HG03060 (cell line): ENCODE measurements at regions not wholly inside any gene's neighbourhood (a gene's known extent, or its start where the extent isn't known, plus 50 kb on each side); places are given as distances from the start of the nearest gene placed in this dataset.
"Not testable (repeated sequence)": the region's sequence is repeated elsewhere in the genome, so short reads cannot be mapped to it uniquely, and the experiment has no call there.

ENCODE experiments used
- ATAC-seq: cut with Tn5 transposase; IDR thresholded peaks from one replicate; pipeline ENCODE4 v1.9.1; 2021; ENCODE audit warnings: low read depth, moderate number of reproducible peaks; ENCODE audit not compliant: unreplicated experiment

DNA sequence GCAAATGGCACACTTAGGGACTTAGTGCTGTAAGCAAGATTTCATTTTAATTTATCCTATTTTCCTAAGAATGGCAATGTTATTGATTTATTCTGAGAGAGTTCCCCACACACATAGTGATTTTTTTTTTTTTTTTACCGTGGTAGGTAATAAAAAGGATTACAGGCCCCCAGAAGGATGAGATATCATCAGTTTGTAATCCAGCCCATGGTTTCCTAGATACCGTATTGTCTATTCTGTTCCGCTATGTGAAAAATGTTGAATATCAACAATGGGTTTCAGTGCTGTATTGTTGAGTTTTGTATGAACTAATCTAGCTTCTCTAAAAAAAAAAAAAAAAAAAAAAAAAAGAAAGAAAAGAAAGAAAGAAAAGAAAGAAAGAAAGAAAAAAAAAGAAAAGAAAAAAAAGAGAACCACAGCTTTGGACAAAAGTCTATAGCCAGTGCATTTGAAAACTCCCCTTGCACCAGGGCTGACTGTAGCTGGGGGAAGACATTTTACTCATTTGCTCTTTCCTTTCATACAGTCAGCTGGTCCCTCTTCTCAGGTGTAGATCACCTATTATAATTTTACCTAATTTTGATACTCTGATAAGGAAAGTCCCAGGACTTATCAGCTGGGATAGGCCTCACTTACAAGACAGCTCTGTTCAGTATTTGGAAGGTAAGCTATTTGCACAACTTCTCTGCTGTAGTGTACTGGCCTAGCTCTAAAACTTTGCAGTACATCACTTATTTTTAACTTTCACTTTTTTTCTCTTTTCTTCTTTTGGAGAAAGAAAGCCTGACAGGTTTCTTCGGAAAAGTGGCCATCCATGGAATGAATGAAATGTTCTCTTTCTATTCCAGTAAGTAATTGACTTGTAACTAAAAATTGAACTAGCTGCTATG is 101.4 kb upstream of the SOX2 start:
- ATAC-seq = no peak

DNA sequence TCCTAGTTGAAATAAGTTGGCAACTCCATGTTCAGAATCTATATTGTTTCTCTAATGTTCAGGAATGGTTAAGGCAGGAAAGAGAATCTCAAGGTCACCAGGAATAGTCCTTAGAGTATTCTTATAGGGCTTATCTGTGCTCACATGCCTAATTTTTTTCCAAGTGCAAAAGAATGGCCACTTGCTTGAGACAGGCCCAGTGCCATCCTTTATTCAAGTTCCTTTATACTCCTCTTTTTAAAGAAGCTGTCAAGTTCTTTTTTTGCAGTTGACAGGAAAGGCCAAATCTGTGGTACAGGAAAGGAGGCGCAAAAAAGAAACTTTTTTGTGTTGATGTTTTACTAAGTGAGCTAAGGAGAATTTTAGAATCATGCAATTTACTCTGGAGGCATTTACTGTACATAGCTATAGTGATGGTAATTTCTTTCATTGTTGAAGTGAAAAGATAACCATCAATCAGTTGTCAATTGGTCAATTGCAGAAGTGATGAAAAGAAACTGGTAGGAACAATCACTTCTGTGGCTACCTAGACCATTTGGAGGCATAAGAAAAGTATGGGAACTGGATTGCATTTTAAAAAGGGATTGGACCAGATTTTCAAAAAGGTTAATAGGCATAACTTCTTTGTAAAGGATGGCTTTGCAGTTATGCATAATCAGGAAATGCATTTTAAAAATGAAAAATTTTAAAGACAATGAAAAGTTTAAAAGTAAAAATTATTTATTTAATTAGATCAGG is 102.5 kb upstream of the SOX2 start:
- ATAC-seq = no peak

DNA sequence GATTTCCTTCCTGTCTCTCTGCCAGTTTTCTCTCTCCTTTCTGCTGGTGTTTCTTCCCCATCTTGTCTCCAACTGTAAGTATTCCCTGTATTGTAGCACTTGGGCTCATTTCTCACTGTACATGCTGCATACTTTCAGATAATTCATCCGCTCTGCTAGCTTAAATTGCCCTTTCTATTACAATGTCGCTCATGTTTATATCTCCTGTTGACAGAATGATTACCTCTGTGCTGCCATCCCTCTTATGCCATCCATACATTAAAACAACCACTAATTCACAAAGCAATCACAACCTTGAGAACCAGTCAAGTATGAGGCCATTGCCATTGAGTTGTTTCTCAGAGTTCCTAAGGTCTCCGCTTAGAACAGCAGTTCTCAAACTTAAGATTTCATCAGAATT is 107.5 kb upstream of the SOX2 start:
- ATAC-seq = no peak

DNA sequence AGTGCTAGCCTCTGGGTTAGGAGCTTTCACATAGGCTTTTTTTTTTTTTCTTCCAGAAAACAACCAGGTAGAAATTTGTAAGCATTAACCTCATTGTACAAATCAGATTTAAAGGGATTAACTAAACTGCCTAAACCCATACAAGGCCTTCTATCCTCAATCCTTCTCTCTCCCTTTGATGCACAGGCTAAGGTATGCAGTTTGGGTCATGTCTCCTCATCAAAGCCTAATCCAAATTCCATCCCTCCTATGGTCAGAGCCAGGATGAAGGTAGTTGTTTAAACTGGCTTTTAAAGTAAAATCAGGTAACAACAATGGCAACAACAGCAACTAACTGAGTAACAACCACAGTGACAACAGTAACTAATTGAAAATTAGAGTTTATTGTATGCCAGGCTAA is 115.6 kb upstream of the SOX2 start:
- no peak for ATAC-seq

DNA sequence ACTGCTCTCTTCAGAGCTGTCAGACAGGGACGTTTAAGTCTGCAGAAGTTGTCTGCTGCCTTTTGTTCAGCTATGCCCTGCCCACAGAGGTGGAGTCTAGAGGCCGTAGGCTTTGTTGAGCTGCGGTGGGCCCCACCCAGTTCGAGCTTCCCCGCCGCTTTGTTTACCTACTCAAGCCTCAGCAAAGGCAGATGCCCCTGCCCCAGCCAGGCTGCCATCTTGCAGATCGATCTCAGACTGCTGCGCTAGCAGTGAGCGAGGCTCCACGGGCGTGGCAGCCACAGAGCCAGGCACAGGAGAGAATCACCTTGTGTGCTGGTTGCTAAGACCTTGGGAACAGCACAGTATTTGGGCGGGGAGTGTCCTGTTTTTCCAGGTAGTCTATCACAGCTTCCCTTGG is 120.8 kb upstream of the SOX2 start:
- ATAC-seq = not testable (repeated sequence)

DNA sequence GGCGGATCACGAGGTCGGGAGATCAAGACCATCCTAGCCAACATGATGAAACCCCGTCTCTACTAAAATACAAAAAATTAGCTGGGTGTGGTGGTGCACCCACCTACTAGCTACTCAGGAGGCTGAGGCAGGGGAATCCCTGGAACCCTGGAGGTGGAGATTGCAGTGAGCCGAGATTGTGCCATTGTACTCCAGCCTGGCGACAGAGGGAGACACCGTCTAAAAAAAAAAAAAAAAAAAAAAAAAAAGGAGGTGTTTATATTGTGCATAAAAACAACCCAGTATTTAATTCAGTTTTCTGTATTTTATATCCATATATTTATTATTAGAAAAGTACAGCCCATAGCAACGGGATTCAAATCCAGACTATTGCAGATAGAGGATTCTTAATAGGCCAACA is 129.1 kb upstream of the SOX2 start:
- ATAC-seq = no peak

DNA sequence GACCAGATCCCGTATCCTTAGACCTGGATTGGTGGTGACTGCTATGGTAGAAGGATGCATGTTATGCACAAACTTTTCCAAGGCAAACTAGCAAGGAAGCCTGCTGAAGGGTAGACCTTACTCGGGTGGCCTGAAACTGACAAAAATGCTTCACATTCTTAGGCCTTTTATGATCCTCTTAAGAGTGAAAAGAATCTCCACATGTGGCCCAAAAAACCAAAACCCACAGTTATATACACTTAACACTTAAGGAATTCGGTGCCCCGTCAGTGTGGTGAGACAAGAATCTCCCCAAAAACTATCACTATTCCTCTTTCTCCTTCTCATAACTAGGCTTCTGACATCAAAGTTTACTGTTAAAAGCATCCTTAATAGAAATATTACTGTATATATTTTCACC is 130.1 kb upstream of the SOX2 start:
- ATAC-seq = no peak

DNA sequence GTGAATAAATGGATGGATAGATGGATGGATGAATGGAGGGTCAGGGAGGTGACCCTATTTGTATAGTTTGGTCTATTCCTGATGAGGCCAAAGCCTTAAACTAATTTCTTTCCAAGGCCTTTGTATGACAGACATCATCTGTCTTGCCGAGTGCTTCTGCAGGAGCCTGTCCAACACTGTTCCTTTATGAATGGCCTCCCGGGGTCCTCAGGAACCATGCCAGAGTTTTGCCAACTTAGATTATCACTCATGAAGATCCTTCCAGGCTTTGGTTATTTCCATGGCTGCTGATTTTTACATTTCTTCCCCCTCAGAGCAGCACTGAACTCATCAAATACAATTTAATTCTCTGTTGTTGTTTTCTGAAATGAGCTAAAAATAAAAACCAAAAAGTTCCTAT is 133.0 kb upstream of the SOX2 start:
- no peak for ATAC-seq

DNA sequence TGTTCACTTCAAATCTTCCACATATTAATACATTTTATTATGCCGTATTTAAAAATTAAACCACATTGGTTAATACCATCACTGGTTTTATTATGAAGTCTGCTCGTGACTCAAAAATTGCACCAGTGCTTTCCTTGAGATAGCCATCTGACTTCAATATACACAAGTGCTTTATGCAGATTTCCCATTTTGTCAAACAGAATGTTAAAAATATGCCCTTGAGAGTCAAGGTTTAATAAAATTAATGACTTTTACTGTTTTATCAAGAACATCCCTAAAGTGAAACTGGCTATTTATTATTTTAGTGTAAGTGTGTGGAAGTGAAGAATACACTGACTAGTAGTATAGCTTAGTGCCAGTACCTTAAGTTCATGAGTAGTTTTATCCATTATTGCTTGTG is 139.3 kb upstream of the SOX2 start:
- ATAC-seq = no peak

DNA sequence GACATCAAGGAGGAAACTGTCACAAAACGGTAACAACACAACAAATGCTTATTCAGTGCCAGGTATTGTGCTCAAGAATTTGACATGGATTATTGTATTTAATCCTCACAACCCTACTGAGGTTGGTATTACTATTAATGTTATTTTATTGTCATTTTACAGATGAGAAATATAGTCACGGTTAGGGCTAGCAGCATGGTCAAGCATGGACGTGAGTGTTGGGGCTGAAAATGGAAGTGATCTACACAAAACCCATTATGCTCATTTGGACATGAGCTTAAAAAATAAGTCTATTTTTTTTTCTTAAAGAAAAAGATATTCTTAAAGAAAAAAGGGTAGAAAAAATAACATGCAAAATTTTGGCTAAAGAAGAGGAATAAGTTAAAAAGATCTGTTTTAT is 141.3 kb upstream of the SOX2 start:
- ATAC-seq = no peak

DNA sequence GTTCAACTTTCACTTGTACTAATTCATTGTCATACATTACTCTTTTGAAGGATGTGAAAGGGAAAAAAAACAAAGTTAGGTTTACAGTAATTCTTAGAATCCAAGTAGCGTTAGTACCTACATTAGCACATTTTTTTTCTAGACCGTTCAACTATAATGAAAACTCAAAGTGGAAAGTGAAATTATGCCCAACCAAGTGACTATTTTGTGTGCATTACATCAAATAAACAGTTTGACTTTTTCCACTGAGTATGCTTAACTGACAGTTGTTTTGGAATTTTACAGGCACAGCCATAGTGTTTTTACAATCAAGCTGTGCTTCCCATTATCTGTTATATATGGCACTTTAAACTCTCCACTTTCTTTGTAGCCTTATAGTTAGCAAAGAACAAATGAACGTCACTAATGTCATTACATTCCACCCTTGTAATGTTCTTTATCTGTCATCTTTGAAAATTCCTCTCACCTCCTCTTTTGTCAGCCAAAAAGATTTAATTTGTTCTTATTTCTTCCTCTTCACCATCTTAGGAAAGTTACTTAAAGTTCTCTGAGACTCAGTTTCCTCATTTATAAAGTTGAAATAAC is 142.3 kb upstream of the SOX2 start:
- no peak for ATAC-seq

DNA sequence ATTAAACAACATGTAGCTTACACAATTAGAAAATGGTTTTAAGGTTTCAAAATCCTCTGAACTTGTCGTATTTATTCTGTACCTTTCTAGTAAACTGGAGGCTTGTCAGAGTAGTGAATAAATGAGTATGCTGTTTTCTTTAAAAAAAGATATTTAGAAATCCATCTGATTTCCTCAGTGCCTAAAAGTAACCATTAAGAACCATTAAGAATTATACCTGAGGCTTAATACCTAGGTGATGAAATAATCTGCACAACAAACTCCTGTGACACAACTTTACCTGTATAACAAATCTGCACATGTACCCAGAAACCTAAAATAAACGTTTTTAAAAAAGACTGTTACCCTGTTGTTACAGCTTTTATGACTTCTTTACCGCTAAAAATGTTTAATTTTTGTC is 143.0 kb upstream of the SOX2 start:
- ATAC-seq = no peak

DNA sequence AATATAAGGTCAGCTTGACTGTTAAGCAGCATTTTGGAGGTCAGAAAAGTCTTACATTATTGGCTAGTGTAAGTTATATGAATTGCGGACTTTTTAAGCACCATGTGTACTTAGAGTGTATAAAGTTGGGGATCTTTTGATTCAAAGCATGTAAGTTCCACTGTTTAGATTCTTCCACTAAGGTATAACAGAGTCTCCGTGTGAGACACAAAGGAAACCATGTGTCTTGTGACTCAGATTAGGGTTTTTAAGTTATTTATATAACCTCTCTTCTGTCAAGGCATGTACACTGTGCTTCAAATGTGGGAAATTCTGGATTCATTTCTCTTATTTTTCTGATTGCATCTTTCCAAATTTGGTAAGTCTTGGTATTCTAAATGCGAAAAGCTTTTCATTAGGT is 143.5 kb upstream of the SOX2 start:
- ATAC-seq = no peak

DNA sequence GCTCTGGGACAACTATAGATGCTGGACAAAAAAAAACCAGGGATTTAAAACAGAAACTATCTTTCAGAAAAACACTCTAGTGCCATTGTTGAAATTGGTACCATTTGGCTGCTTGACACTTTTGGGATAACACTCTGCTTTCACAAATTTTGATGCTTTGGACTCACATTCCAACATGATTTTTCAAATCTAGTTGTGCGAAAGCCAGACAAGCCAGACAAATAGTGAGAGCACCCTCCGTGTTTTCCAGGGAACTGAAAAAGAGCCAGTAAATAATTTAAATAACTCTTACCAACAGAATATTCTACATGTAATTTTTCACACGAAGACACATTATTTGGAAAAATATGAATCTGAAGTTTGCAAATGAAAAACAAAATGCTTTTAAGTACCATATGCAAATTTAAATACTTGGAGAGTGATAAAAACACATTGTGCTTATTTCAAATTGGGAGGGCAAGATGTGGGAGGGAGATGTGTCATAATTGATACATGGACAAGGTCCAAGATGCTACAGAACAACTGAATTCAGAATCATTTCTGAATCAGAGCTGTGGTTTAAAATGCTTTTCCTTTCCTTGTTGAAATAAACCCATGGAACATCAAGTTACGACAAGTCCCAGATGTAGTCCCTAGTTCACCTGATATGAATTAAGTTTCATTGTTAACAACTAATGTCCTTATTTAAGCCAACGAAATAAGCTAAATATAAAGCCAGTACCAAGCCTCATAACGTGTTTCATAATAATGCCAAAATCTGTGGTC is 144.2 kb upstream of the SOX2 start:
- ATAC-seq = no peak

DNA sequence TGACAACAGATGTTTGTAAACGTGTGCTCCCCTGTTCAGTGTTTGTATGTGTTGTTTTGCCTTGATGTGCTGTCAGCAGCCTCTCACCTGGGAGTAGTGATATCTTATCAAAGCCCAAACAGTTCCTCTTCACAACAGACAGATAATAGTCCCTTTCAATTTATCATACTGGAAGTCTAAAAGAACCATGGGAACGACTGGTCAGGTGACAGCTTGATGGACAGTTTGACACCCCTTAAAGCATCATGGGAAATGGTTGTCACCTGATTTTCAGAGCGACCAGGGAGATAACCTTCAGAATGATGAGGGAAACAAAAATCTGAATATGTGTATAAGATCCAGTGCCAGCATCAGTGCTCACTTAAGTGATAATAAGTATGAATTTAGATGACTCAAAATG is 146.3 kb upstream of the SOX2 start:
- no peak for ATAC-seq

DNA sequence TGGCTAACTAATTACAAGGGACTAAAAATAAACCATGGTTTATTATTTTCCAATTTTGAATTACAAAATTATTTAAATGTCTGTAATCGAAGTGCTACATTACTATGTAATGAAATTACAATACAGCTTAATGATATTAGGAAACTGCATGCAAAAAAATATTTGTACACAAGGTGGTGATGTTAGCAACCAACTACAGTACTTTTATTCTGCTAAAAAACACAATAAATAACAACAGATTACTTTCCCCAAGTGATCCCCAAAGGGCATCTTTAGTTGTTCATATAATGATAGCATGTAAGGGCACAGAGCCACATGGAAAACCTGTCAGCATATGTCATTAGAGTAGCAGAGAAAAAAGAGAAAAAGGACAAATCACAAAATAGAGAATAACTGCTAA is 147.5 kb upstream of the SOX2 start:
- no peak for ATAC-seq

DNA sequence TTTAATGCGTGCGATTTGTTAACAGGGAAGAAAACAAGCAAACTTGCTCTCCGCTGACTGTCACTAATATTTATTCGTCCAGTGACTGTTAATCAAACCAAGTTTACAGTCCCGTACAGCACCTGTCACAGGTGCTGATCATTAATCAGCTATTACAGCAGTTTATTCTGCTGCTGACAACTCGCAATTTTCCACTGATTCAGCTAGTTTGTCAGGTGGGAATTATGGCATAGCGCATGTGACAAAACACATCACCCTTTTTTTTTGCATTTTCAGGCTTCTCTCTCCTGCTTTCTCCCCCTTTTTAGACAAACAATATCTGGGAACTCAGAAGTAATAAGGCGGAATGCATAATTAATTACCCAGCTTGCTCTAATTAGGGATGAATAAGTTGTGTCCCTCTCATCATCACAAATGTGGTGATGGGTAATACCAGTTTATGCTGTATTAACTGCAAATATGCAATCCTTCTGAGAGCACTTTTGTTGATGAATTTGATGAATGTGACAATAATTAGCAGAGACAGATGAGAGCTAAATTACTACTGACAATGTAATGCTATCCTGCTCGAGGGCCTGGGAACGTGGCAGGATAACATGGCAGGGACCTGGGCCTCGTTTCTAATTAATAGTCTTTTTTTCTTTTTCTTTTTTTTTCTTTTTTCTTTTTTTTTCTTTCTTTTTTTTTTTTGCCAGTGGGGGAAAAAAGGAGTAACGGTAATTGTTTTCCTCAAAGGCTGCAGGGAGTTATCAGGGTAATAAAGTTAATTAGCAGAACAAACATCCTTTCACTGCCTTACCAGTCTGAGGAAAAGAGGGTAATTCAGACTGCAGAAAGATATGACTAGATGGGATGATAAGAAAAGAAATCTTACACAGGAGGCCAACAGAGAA is 150.3 kb upstream of the SOX2 start:
- ATAC-seq = no peak

DNA sequence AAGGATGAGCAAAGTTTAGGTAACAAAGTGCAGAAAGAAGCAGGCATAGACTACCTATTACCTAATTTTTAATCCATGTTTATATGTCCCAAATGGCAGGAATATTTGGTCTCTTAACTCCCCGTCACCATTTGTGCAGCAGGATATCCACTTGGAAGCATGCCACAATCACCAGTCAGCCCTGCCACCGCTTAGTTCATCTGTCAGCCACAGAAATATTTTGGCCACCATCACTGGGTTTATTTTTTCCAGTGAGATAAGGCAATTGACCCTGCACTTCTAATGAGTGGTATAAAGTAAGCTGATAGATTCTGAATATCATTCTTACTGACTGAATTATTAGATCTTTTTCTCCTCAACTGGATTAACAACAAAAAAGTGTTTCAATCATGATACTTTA is 152.9 kb upstream of the SOX2 start:
- no peak for ATAC-seq

DNA sequence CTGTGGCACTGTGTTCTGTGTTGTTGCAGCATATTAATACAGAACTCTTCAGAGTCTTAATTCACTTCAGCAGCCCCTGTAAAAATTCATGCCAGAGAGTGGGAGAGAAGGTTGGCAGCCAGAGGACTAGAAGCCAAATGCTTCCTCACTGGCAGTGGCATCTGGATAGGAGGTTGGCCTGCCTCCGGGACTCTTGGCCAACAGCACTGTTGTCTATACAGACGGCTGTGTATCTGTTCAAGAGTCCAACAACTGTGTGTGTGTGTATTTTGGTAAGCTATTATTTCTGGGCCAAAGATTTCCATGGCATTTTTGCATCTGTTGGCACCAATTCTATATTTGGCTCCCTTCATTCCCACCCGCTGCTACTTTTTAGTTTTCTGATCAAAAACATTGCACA is 156.0 kb upstream of the SOX2 start:
- no peak for ATAC-seq

DNA sequence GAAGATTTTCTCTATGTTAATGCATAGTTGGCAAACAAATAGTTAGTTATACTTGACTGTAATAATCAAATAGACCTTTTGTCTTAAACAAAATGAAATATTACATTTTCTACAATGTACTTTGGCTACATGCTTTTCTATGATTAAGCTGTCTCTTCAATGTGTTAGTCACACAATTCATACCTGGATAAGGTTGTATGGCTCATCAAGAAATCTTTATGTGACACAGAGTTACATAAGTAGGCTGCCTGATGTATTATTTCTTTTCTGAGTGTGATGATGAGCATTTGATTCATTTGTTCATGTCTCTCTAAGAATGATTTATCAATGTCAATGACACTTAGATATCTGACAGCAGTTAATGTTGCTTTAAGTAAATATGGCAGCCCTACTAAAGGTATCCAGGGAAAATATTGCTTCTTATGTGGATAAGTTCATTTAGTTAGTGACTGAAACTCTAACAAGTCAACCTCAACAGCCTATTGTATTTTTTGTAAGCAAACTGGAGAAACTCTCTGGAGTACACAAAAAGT is 157.4 kb upstream of the SOX2 start:
- ATAC-seq = no peak
